NCI-H526 (cell line): ENCODE measurements at regions not wholly inside any gene's neighbourhood (a gene's known extent, or its start where the extent isn't known, plus 50 kb on each side); places are given as distances from the start of the nearest gene placed in this dataset.
A peak's percentile ranks its signal among the peaks of the same experiment; 100 is the strongest.

Experiments used
- DNase-seq, 2 experiments: peaks; one replicate each; lab custom pipeline; 2025; lab: John Stamatoyannopoulos, UW

GRCh38 chr6:26149240-26149639 is 62.0 kb downstream of the HFE start:
- no peak for DNase-seq

- no peak for DNase-seq
These were observed 65.2 kb downstream of the HFE start for GRCh38 chr6:26152226-26153101.

DNA sequence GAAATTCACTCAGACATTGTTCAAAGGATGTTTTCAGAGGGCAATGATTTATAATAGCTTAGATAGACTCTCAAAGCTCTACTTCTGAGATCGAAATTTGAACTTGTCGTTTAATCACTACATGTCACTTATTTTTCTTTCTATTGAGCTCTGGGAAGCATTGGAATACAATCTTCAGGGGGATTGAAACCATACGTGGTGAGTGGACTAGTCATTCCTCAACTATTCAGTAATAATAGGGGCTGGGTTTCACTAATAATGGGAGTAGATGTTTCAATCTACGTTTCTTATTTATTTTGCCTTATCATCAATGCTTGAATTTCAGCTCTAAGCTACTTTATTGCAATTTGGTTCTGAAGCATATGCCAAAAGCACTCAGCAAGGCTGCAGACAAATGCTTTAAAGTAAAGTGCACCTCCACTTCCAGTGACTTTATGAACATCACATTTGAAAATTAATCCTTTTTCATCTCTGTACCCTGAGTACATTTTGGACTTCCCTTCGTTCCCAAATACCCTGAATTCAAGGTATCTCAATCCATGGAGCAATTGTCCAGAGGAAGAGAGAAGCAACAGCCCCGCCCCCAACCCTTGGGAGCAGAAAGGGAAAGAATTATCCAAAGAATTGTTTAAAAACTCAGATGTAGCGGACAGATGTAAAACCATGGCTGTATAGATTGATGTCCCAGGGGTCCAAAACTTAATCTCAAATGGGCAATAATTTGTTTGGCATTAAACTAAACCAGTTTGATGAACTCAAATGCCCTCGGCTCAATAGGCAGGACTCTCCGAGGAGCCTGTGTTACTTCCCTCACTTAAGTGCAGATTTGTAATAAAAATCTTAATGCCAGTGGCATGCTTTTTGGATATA is 68.1 kb downstream of the HFE start:
- DNase-seq = peak; percentile 54 to 65

- DNase-seq = peak; percentile 86 to 90
These were observed 69.0 kb downstream of the HFE start for GRCh38 chr6:26156105-26156849.

GRCh38 chr6:26156850-26157250 is 69.6 kb downstream of the HFE start:
- DNase-seq = no peak

- peak; percentile 98 to 100 for DNase-seq
These were observed 70.2 kb downstream of the HFE start for GRCh38 chr6:26157251-26158075.

DNA sequence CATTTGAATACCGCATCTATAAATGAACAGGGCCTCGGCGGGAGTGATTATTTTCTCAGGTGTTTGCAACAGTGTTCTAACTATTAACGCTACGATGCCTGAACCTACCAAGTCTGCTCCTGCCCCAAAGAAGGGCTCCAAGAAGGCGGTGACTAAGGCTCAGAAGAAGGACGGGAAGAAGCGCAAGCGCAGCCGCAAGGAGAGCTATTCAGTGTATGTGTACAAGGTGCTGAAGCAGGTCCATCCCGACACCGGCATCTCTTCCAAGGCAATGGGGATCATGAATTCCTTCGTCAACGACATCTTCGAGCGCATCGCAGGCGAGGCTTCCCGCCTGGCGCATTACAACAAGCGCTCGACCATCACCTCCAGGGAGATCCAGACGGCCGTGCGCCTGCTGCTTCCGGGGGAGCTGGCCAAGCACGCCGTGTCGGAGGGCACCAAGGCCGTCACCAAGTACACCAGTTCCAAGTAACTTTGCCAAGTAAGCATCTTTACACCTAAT is 70.9 kb downstream of the HFE start:
- peak in 1 of 2 experiments; percentile 100 for DNase-seq

GRCh38 chr6:26158581-26159356 is 71.5 kb downstream of the HFE start:
- DNase-seq = peak; percentile 58 to 64

DNA sequence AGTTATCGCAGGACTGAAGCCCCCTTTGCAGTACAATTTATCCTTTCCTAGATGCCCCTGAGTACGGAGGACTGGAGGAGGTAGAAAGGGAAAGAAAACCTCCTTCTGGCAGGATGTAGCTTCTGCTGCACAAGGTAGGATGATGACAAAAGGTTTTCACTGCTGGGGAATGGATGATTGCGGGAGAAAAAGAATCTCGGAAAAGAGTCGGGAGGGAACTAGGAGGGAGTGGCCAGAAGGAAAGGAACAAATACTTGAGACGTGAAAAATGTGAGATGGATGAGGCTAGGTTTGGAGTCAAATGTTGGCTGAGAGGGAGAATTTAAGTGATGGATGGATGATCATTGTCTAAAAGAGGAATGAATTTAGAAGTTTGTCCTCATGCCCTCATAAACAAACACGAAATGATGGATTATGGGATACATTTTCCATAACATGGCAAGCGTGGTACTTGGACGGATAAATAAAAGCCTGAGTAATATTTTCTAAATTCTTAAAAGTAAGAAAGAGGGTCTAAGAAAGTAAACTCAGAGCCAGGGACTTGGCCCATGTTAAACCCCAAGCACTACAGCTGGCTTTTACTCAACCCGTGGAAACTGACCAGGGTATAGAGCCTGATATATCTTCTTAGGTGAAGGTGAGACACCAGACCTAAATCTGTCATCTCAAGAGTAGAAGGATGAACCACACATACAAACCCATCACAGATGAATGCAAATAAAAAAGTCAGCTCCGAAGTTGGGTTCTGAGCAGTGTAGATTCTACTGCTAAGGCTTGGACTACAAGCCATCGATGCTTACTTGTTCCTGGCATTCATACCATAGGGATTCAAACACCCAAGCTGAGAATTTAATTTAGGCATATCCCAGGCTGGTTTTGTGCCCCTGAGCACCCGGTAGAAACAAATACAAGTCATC is 72.4 kb downstream of the HFE start:
- peak in 1 of 2 experiments; percentile 41 for DNase-seq

- DNase-seq = no peak
These were observed 74.1 kb downstream of the HFE start for GRCh38 chr6:26161322-26161721.

DNA sequence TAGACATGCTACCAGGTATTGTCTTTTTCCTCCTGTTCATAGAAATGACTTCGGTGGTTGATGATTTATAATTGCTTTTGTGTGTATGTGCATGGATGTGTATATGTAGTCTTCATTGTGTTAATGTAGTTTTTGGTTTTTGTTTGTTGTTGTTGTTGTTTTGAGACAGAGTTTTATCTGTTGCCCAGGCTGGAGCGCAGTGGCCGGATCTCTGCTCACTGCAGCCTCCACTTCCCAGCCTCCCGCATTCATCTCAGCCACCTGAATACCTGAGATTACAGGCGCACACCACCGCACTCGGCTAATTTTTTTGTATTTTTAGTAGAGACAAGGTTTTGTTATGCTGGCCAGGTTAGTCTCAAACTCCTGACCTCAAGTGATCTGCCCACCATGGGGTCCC is 75.2 kb downstream of the HFE start:
- DNase-seq = no peak

- DNase-seq = no peak
These were observed 76.3 kb downstream of the HFE start for GRCh38 chr6:26163427-26164119.

- no peak for DNase-seq
These were observed 76.9 kb downstream of the HFE start for GRCh38 chr6:26164120-26164505.

DNA sequence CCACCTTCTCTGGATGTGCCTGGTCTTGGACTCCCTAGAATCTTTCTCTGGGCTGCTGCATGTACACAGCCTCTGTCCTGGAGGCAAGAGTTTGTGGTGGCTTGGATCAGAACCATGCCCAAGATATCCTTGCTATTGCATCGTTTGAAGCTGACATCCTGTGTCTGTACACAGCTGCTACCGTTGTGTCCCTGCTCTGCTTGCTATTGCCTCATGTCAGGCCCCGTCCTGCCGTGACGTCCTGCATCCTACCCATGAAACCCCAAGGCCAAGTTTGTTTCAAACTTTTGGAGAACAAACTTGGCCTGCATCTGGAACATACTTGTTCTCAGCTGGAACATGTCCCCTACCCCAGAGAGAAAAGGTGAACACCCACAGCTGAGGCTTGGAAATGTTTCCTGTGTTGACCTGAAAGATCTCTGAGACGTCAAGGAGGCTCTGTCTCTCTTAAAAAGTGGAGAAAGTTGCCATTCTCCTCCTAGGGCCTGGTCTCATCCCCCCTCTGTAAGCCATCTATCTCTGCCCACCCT is 78.1 kb downstream of the HFE start:
- DNase-seq = no peak

DNA sequence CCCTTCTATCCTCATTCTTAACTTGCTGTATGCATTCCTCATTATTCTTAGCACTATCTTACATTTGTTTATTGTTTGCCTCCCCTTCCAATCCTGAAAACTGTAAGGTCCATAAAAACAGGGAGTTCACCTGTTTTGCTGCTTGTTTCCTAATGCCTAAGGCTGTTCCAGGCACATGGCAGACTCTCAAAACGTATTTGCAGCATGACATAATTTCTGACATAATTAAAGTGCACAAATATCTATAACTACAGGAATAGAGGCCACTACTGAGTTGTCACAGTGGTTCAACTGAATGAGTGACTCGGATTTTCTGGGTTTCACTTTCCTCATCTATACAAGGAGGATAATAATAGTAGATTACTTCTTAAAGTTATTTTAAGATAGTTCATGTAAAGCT is 83.0 kb downstream of the HFE start:
- no peak for DNase-seq

GRCh38 chr6:26170951-26171841 is 84.0 kb downstream of the HFE start:
- DNase-seq = no peak

- peak in 1 of 2 experiments; percentile 56 for DNase-seq
These were observed 85.4 kb downstream of the HFE start for GRCh38 chr6:26172608-26172968.

- DNase-seq = peak in 1 of 2 experiments; percentile 7
These were observed 86.6 kb downstream of the HFE start for GRCh38 chr6:26173836-26174145.
